H1 (cell line): ENCODE measurements at regions not wholly inside any gene's neighbourhood (a gene's known extent, or its start where the extent isn't known, plus 50 kb on each side); places are given as distances from the start of the nearest gene placed in this dataset.
A peak's percentile ranks its signal among the peaks of the same experiment; 100 is the strongest.

Experiments used
- BACH1 ChIP-seq: IDR thresholded peaks from 2 replicates; pipeline ENCODE4 v1.6.1; 2012; ENCODE audit warnings: low read length, improper control_type of control experiment
- CTCF ChIP-seq, 3 experiments: IDR thresholded peaks; 1 replicate in 2 of 3; 2 replicates in 1 of 3; pipeline versions ENCODE4 v1.5.1 to v1.6.1; 2011; ENCODE audit warnings: low read length in 3 of 3, mild to moderate bottlenecking in 3 of 3, inconsistent platforms in 2 of 3, low read depth in 1 of 3, moderate library complexity in 1 of 3; ENCODE audit not compliant: insufficient read depth in 1 of 3; ENCODE audit errors: control extremely low read depth in 1 of 3
- EGR1 ChIP-seq: IDR thresholded peaks from 2 replicates; pipeline ENCODE4 v1.6.1; 2011; ENCODE audit warnings: low read depth, low read length, borderline replicate concordance
- NRF1 ChIP-seq: IDR thresholded peaks from 2 replicates; pipeline ENCODE4 v1.6.1; 2011; ENCODE audit warnings: mild to moderate bottlenecking, low read depth, low read length, improper control_type of control experiment
- TF ChIP-seq, protein P1 (sequence below): IDR thresholded peaks from 2 replicates; pipeline ENCODE4 v1.6.1; 2012; ENCODE audit warnings: inconsistent platforms

- TF ChIP-seq CTCF (IDR thresholded peaks at IDR 0.05; ENCODE audit: control extremely low read depth in 1 of 3, insufficient read depth in 1 of 3, low read depth in 1 of 3, low read length in 3 of 3) (peak; percentile 82 to 95 (median 93)), BACH1 (peak; percentile 91), EGR1 (no peak), NRF1 (peak; percentile 46)
- TF ChIP-seq, protein P1, sequence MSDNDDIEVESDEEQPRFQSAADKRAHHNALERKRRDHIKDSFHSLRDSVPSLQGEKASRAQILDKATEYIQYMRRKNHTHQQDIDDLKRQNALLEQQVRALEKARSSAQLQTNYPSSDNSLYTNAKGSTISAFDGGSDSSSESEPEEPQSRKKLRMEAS = peak; percentile 82
Measured at GRCh38 chr11:64489831-64490441, 65.8 kb upstream of the SLC22A11 start (continued).
